ENCODE measurements at regions not wholly inside any gene's neighbourhood (a gene's known extent, or its start where the extent isn't known, plus 50 kb on each side); places are given as distances from the start of the nearest gene placed in this dataset.

GRCh38 chr4:82235346-82235745 lies 138.4 kb downstream of the HNRNPD start:
- FAIRE-seq: no peak
- Histone ChIP-seq H3K27ac (ENCODE audit: control insufficient read depth, insufficient read depth) (no peak overlapping the region), H3K4me1 (ENCODE audit: control insufficient read depth, insufficient read depth, low read length) (no peaks in the 10 kb centered on the region), H3K9me3 (replicated peaks; ENCODE audit: control insufficient read depth, insufficient read depth, low read length) (no peaks in the 10 kb centered on the region), H2AFZ (ENCODE audit: control insufficient read depth, low read depth, low read length) (no peak overlapping the region), H3K36me3 (ENCODE audit: control insufficient read depth in 2 of 2, insufficient read depth in 2 of 2, low read length in 1 of 2) (no peaks in the 10 kb centered on the region), H3K27me3 (replicated peaks in 1 of 2; ENCODE audit: control insufficient read depth in 2 of 2, insufficient read depth in 2 of 2, low read length in 1 of 2) (no peaks in the 10 kb centered on the region; a peak in 1 of 4 replicates), H4K20me1 (ENCODE audit: control insufficient read depth, insufficient read depth) (no peaks in the 10 kb centered on the region), H3K79me2 (ENCODE audit: control insufficient read depth, insufficient read depth, low read length) (no peaks in the 10 kb centered on the region), H3K4me3 (no peak overlapping the region), H3K9ac (ENCODE audit: control insufficient read depth, insufficient read depth, low read length) (no peak overlapping the region), H3K4me2 (ENCODE audit: control insufficient read depth, insufficient read depth) (no peak overlapping the region)
- no peak for DNase-seq (ENCODE audit: low read depth, low spot score)
- ATAC-seq: no peak
- intact Hi-C loops (cut with micrococcal nuclease; ENCODE audit: unreplicated experiment) (no loop called here), in situ Hi-C loops (cut with MboI) (no loop called here)
- BruUV-seq (replicated peaks): no TSS peak
- no peak for TF ChIP-seq SIX5 (IDR thresholded peaks at IDR 0.05; ENCODE audit: low read depth, low read length, severe bottlenecking)
- no peak for TF ChIP-seq BACH1 (IDR thresholded peaks at IDR 0.05; ENCODE audit: borderline replicate concordance)
- TF ChIP-seq TARDBP (IDR thresholded peaks at IDR 0.05; ENCODE audit: borderline replicate concordance): no peak
- no peak for TF ChIP-seq FOS (IDR thresholded peaks at IDR 0.05; ENCODE audit: borderline replicate concordance, extremely low read depth, insufficient read length)
- TF ChIP-seq SMAD1 (IDR thresholded peaks at IDR 0.05; ENCODE audit: low read depth, partially characterized antibody): no peak
- TF ChIP-seq USF2 (IDR thresholded peaks at IDR 0.05; ENCODE audit: borderline replicate concordance, low read depth, low read length): no peak
- TF ChIP-seq CEBPB (IDR thresholded peaks at IDR 0.05; ENCODE audit: borderline replicate concordance in 1 of 2, low read depth in 2 of 2, low read length in 2 of 2): no peak
- no peak for TF ChIP-seq CBX5 (IDR thresholded peaks at IDR 0.05; ENCODE audit: low read depth)
- TF ChIP-seq FOXM1 (IDR thresholded peaks at IDR 0.05; ENCODE audit: low read depth, low read length): no peak
- TF ChIP-seq BCL11A (IDR thresholded peaks at IDR 0.05; ENCODE audit: low read depth, low read length): no peak
- no peak for TF ChIP-seq NBN (IDR thresholded peaks at IDR 0.05)
- no peak for TF ChIP-seq ZZZ3 (IDR thresholded peaks at IDR 0.05; ENCODE audit: control insufficient read depth, insufficient read length, low read depth)
- TF ChIP-seq STAT1 (conservative IDR thresholded peaks at IDR 0.05): no peak
- TF ChIP-seq SKIL (IDR thresholded peaks at IDR 0.05; ENCODE audit: low read depth, poor library complexity, severe bottlenecking): no peak
- WGBS (ENCODE audit: insufficient coverage, insufficient replicate concordance, low lambda C conversion rate, missing lambda C conversion rate): 47% methylated on average over 1 of the region's 1 CpG
- SMC1A ChIA-PET (ENCODE audit: uncharacterized antibody, unreplicated experiment): no interaction called here
- RAD21 ChIA-PET (ENCODE audit: unreplicated experiment): no interaction called here
- POLR2A ChIA-PET: interaction anchor here (0.6 kb wide), 2 partner anchors 129 to 491 kb away, joined by 3 to 5 read pairs; no protein-coding TSS in a partner anchor
- CTCF ChIA-PET: no interaction called here

Data from GM12878 (cell line).